GM12891 (cell line): ENCODE measurements at regions not wholly inside any gene's neighbourhood (a gene's known extent, or its start where the extent isn't known, plus 50 kb on each side); places are given as distances from the start of the nearest gene placed in this dataset.

ENCODE experiments used
- DNase-seq: peaks from one replicate; pipeline ENCODE4 v3.0.0; 2011; ENCODE audit warnings: low spot score; ENCODE audit not compliant: insufficient read length
- FAIRE-seq: peaks from 2 replicates; lab custom pipeline; 2011; peaks lifted over from hg19 to GRCh38; lab: Jason Lieb, UNC
- PAX5 ChIP-seq: IDR thresholded peaks from 2 replicates; pipeline ENCODE4 v1.6.1; 2011; ENCODE audit warnings: low read length, moderate library complexity, mild to moderate bottlenecking; ENCODE audit not compliant: insufficient read depth, severe bottlenecking
- POLR2A ChIP-seq: IDR thresholded peaks from 2 replicates; pipeline ENCODE4 v1.6.1; 2011; ENCODE audit warnings: low read depth, low read length, control low read depth
- POLR2AphosphoS5 ChIP-seq: IDR thresholded peaks from 2 replicates; pipeline ENCODE4 v1.6.1; 2011; ENCODE audit warnings: low read depth, low read length, control low read depth
- POU2F2 ChIP-seq: IDR thresholded peaks from 2 replicates; pipeline ENCODE4 v1.6.1; 2011; ENCODE audit warnings: low read depth, mild to moderate bottlenecking, control low read depth, low read length, moderate library complexity
- SPI1 ChIP-seq: IDR thresholded peaks from 2 replicates; pipeline ENCODE4 v1.6.1; 2011; ENCODE audit warnings: low read depth, low read length, control low read depth
- TAF1 ChIP-seq: IDR thresholded peaks from 2 replicates; pipeline ENCODE4 v1.6.1; 2011; ENCODE audit warnings: low read depth, low read length, control low read depth

DNA sequence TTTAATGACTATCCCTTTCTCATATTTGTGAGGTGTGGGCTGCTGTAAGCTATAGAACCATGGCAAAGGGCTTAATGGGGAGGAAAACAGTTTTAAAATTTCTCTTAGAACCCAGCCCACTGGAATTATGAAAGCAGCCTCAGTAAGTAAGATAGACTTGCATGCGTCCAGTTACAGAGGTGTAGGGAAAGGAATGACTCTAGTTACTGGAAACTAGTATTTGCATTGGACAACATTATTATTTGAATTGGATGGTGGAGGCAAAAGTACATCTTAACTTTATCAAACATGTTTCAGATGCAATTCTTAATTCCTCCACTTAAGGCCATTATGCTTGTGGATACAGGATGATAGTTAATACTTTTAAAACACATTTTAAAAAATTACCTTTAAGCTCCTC lies 292.9 kb downstream of the SPRY2 start:
- FAIRE-seq (no peak), DNase-seq (no peak)
- TF ChIP-seq TAF1 = no peak
- TF ChIP-seq POU2F2 = no peak

DNA sequence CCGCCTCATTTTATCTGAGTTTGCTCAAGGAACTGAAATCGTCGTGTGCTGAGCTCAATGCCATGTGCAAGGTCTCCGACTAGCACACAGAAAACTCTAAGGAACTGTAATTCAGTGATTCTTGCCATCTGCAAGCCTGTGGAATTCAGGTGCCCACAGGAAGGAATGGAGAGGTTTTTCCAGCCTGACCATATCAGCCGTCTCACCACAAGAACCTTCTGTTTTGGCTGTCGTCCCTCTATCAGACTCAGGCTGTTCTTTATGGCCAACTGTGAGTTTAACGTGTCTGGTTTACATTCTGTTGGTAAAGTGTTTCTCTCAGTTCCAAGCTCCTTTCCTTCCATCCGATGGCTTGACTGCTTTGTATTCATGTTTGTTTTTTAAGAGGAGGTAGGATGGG lies 293.5 kb downstream of the SPRY2 start:
- no peak for DNase-seq
- FAIRE-seq = no peak
- no peak for TF ChIP-seq POU2F2
- no peak for TF ChIP-seq TAF1
- no peak for TF ChIP-seq PAX5
- no peak for TF ChIP-seq POLR2AphosphoS5
- no peak for TF ChIP-seq SPI1
- no peak for TF ChIP-seq POLR2A

GRCh38 chr13:80040981-80041317 lies 300.0 kb downstream of the SPRY2 start:
- FAIRE-seq = no peak
- DNase-seq = no peak
- TF ChIP-seq TAF1 (no peak), POU2F2 (no peak), PAX5 (no peak), SPI1 (no peak), POLR2A (no peak), POLR2AphosphoS5 (no peak)

DNA sequence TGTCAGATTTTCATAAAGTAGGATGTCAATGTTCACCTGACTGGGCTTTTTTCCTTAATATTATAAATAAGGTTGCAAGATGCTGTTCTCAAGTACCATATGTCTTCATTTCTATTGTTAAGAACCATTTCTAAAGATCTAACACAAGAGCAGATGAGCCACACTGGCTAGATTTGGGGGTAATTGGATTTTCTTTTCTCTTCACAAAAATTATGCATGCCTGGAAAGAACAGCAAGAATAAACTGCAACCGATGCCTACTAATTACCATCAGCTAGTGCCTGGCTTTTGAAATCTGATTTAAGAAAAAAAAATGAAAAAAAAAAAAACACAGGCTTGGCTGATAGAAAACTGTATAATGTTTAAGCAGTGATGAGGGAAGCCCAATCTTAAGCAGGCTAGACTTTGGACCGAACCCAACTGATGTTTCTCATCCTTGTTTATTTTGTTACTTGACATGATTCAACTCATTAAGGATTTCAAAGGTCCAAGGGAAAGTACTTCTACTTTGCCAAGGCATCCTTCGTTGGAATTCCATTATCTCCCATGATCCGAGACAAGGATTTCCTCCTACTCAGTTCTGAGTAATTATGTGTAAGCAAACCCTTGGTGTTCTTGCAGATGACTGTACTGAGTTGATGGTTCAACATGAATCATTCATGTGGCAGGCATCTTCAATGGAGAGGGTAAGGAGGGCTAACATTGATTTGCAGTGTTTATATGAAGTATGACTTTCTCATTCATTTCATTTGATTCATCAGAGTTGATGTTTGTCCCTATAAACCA lies 300.5 kb downstream of the SPRY2 start:
- no peak for TF ChIP-seq SPI1
- no peak for TF ChIP-seq TAF1
- TF ChIP-seq PAX5 = no peak
- TF ChIP-seq POLR2A = no peak
- TF ChIP-seq POU2F2 = no peak
- TF ChIP-seq POLR2AphosphoS5 = no peak
- FAIRE-seq (no peak), DNase-seq (no peak)

DNA sequence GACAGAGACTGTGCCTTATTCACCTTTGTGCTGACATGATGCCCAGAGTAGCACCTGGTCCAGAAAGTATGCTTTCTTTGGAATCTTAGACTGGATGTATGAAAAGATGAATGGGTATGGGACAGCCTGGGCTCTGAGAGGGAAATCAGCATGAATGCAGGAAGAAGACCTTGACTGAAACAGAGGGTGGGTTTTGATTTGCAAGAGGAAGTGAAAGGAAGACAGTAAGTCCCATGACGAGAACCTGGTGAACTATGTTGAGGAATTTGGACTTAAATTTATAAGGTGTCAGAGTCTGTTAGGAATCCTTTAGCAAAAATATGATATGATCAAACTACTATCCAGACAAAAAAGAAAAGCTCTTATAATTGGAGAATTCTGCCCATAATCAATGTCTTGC lies 301.9 kb downstream of the SPRY2 start:
- FAIRE-seq = peak; percentile 83
- TF ChIP-seq TAF1 = no peak
- peak; percentile 95 for TF ChIP-seq SPI1
- DNase-seq = no peak

DNA sequence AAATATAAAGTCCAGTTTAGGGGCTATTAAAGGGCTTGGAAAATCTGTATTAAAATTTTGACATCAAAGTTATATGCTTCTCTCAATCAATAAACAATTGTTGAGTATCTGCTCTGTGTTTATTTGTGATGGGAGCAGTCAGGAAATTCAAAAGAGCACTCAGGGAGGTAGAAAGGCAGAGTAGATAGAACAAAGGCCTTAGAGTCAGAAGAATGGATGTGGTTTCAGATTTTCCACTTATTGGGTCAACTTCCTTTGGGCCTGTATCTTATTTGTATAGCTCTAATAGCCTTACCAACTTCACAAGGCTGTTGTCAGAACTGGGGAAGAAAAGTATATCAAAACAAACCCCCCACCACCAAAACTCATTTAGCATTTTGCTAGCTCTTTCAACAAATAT lies 302.6 kb downstream of the SPRY2 start:
- DNase-seq (no peak), FAIRE-seq (no peak)
- no peak for TF ChIP-seq POLR2AphosphoS5

DNA sequence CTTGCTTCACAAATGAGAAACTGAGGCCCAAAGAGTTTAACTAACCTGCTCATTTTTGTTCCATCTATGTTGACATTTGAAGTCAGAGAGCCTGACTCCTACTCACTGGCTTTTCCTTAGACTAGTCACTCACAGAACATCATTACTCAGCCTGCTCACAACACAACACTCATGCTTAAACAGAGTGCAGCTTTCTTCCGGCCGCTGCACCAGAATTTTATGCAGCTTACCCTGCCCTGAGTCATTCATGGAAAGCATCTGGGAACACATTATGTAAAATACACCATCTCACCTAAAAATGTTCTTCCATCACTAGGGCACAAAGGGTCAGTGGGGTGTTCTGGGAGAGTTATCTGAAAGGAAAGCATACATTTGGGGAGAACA lies 303.4 kb downstream of the SPRY2 start:
- TF ChIP-seq POLR2A = no peak
- FAIRE-seq (no peak), DNase-seq (no peak)

GRCh38 chr13:80036845-80037504 lies 304.0 kb downstream of the SPRY2 start:
- FAIRE-seq (peak; percentile 54), DNase-seq (no peak)
- TF ChIP-seq PAX5 (no peak), SPI1 (peak; percentile 97)

- DNase-seq (no peak), FAIRE-seq (no peak)
- TF ChIP-seq POLR2A (no peak), TAF1 (no peak), PAX5 (no peak), SPI1 (no peak), POU2F2 (no peak), POLR2AphosphoS5 (no peak)
These were observed 305.8 kb downstream of the SPRY2 start for GRCh38 chr13:80035096-80035495.

DNA sequence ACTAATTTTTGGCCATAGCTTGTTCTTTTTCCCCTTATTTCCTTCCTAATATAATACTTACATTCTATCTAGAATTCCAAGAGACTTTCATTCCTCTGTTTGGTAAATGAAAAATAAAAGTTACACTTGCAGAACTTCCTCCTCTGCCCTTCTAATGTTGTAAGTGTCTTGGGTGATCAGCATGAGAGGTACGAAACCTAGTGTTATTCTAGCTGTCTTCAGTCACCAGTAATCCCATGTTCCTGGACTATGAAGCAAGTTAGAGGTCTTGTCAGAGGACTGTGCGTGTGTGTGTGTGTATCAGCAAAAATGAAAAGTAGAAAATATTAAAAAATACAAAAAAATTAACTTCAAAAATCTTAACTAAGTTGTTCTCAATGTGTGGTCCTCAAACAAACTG lies 307.0 kb downstream of the SPRY2 start:
- FAIRE-seq = no peak
- no peak for TF ChIP-seq POU2F2
- no peak for TF ChIP-seq POLR2A
- no peak for TF ChIP-seq SPI1
- TF ChIP-seq TAF1 = no peak
- no peak for TF ChIP-seq POLR2AphosphoS5
- no peak for TF ChIP-seq PAX5
- no peak for DNase-seq

- FAIRE-seq = no peak
- DNase-seq = no peak
- TF ChIP-seq POLR2A (no peak), POU2F2 (no peak), POLR2AphosphoS5 (no peak), SPI1 (no peak), PAX5 (no peak), TAF1 (no peak)
These were observed 307.6 kb downstream of the SPRY2 start for GRCh38 chr13:80033286-80033685.
